NCI-H128 (cell line): ENCODE measurements at regions not wholly inside any gene's neighbourhood (a gene's known extent, or its start where the extent isn't known, plus 50 kb on each side); places are given as distances from the start of the nearest gene placed in this dataset.

ENCODE experiments used
- DNase-seq: peaks from one replicate; lab custom pipeline; 2025; ENCODE audit not compliant: unreplicated experiment; lab: John Stamatoyannopoulos, UW

- DNase-seq, result no peak
These were observed 1692.1 kb downstream of the EFNB2 start for GRCh38 chr13:104843401-104843800.

GRCh38 chr13:104841110-104841509 lies 1694.4 kb downstream of the EFNB2 start:
- DNase-seq, result no peak

DNA sequence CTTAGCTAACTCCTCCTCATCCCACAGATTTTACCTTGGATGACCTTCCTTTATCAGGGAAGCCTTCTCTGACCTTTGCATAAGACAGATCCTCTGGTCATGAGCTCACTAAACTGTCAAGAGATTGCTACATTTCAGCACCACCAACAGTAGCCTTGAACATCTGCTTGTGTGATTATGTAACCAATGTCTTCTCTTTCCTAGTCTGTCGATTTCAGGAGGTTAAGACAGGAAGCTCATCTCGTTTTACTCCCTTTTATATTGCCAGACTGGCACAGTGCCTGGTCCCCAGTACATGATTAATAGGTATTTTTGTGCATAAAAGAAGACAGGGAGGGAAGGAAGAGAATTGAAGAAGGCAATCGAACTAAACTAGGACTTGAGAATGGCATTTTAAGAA lies 1697.7 kb downstream of the EFNB2 start:
- no peak for DNase-seq

- DNase-seq, result no peak
These were observed 1702.2 kb downstream of the EFNB2 start for GRCh38 chr13:104833221-104833620.

DNA sequence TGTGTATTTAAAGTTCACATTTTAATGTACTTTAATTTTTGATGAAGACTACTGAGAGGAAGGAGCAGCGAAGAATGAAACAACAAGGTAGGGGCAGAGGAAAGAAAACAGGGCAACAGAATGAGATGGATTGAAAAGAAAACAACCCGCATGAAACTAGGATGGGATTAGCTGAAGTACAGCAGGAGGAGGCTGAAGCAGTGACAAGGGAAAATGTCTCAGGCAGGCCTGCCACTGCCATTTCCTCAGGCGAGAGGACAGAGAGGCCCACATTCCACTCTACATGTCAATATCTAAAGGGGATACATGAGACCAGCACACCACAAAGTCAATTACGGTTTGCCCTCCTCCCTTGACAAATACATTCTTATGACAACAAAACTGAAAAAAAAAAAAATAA lies 1703.2 kb downstream of the EFNB2 start:
- no peak for DNase-seq

DNA sequence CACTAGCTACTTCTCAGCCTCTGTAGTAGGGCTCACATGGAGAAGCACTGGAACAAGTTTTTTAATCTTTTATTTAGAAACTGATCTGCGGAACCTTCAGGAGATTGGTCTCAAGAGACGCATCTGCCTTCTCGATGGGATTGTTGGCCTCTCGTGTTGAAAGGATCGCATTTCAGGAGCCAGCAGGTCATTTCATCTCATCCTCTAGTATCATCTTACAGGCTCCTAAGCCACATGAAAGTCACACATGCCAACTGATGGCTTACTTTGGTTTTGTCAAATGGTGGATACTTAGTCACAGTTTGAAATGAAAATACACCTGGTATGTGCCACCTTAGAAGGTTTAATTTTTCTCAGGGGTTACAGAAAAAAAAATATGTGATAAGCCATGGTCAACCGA lies 1703.6 kb downstream of the EFNB2 start:
- DNase-seq, result peak; percentile 60

- no peak for DNase-seq
These were observed 1711.8 kb downstream of the EFNB2 start for GRCh38 chr13:104823709-104824108.

DNA sequence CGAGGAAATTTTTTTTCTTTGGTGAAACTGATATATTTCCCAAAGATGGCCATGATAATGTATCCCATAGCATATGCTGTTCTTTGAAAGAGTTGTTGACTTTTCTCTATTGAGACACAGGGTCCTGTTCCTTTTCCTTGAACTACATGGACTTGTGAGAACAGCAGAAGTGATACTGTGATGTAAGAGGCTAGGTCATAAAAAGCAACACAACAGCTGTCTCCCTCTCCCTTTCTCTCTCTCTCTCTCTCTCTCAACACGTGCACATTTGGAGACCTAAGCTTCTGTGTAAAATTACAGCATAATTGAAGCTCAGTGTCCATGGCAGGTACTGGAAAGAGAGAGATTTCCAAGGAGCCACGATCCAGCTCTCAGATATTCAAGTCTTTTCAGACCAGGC lies 1712.4 kb downstream of the EFNB2 start:
- no peak for DNase-seq

- DNase-seq, result no peak
These were observed 1718.2 kb downstream of the EFNB2 start for GRCh38 chr13:104817271-104817670.

GRCh38 chr13:104816726-104817125 lies 1718.7 kb downstream of the EFNB2 start:
- no peak for DNase-seq

DNA sequence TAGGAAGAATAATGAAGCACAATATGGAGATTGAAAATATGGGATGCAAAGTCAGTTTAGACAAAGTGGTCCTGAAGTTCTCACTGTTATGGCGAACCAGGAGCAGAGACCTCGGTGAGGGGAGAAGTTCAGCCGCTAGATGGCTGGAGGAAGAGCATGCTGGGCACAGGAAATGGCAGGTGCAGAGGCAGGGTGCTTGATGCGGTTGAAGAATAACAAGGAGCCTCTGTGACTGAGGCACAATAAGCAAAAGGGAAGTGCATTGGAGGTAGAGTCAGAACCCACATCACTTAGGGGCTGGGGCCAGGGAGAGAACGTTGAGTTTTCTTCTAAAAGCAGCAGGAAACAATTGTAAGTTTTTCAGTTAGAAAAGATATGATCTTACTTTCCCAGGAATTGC lies 1725.2 kb downstream of the EFNB2 start:
- no peak for DNase-seq

- no peak for DNase-seq
These were observed 1726.0 kb downstream of the EFNB2 start for GRCh38 chr13:104809483-104809882.

GRCh38 chr13:104805346-104805745 lies 1730.1 kb downstream of the EFNB2 start:
- no peak for DNase-seq

DNA sequence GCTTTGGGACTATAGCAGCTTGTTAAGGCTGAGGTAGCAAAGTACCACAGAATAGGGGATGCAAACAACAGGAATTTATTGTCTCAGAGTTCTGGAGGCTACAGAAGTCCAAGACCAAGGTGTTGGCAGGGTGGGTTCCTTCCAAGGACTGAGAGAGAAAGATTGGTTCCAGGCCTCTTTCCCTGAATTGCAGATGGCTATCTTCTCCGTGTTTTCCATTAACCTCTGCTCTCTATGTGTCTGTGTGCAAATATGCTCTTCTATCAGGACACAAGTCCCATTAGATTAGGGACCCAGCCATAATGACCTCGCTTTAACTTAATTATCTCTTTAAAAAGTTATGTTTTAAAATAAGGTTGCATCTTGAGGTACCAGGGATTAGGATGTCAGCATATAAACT lies 1732.9 kb upstream of the SLC10A2 start:
- no peak for DNase-seq

- no peak for DNase-seq
These were observed 1732.3 kb upstream of the SLC10A2 start for GRCh38 chr13:104798486-104798885.

DNA sequence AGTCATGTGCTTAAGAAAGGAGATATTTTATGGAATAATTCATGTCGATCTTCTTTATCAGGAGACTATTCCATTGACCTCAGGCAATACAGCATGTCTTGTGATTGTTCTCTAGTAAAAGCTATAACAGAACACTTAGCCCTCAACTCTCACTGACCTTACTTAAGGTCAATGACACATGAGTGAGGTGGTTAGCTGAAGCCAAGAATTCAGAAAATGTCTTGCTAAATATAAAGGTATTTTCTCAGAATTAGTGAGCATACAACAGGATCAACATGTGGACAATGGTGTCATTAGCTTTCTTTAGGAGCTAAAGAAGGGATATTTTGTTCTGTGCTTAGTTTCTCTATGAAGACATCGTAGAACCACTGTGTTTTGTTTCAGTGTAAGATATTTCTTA lies 1730.4 kb upstream of the SLC10A2 start:
- no peak for DNase-seq

DNA sequence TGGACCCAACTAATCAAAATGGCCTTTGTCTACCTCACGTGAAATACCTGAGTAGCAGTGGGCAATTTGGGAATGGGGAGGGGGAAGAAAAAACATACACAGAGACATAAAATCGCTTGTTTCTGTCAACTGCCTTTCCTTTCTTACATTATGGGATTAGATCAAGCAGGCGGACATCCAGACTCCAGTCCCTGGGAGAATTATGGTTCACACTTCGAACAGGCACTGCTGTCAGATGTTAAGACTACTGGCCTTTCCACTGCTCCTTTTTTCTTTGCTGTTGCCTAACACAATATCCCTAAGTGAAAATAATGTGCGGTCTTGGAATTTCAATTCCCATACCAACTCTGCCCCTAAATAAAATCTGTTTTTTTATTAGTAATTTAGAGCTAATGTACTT lies 1719.7 kb upstream of the SLC10A2 start:
- DNase-seq, result no peak

GRCh38 chr13:104784891-104785290 lies 1718.7 kb upstream of the SLC10A2 start:
- no peak for DNase-seq

DNA sequence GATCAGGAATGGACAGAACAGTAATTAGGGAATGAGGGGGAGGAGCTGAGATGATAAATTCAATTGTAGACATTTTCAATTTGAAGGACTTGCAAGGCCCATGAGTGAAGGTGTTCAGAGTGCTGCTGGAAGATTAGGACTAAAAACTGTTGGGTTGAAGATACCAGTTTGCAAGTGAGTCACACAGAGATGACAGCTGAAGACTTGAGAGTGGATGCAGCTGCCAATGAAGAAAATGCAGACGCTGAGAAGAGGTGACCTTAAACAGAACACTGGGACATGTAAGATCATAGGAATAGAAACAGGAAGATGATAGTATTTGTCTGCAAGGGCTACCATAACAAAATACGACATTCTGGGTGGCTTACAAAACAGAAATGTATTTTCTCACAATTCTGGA lies 1716.5 kb upstream of the SLC10A2 start:
- no peak for DNase-seq

DNA sequence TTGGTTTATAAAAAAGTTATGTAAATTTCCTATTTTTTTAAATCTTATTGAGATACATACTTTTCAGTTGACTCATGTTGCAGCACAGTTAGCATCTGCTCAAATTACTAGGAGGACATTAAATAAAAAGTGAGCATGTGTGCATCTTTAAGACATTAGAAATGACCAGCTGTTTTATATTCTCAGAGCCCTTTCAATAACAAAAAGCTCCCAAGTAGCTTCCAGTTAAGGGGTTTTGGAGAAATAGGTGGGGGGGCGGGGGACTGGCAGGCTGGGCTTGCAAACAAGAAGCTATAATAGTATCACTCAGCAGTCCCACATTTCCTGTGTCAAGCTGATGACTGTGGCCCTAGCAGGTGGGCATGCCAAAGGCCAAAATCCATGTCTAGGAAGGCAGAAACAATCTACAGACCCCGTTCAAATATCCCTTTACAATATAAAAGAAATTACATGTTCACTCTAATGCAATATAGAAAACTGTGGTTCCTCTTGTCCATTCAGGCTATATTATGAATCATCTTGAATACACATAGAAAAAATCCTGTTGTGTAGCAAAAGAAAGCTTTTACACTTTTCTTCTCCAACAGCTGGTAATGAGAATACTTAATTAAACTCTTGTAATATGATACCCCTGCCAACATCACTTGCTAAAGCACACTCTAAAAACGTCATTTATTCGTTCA lies 1713.2 kb upstream of the SLC10A2 start:
- no peak for DNase-seq

GRCh38 chr13:104773775-104774174 lies 1707.6 kb upstream of the SLC10A2 start:
- peak; percentile 9 for DNase-seq

DNA sequence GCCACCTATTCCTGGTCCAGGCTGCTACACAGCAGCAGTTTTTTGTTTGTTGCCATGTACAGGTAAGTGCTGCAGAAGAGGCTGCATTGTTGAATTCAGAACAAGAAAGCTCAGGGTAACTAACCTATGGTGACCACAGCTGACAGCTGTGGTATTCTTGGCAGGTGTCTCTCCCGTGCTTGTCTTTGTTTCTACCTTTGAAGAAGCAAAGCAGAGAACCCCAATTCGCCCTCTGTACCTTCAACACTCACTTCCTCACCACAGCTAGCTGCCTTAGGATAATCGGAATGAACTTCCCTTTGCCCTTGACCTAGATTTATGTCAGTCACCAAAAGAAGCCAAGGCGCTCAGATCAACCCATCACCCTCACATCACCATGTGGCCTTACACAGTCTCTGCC lies 1703.3 kb upstream of the SLC10A2 start:
- no peak for DNase-seq

DNA sequence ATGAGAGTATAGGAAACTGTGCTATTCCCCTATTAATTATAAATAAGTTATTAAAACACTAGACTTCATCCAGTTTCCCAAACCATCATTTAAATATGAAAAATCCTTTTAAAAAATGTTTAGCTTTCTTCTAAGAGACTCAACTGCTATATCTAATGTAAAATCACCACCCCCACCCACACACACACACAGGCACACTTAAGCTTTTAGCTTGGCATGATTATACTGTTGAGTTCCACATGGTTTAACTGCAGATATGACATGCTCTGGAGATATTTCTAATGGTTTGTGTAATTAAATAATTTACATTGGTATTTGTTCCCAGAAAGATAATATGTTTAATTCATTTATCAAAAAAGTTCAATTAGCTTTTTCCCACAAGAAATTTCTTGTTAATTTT lies 1700.1 kb upstream of the SLC10A2 start:
- DNase-seq, result no peak
